Glomerular visceral epithelial cell (primary cell): ENCODE measurements at regions not wholly inside any gene's neighbourhood (a gene's known extent, or its start where the extent isn't known, plus 50 kb on each side); places are given as distances from the start of the nearest gene placed in this dataset.

Experiments used
- DNase-seq: peaks from one replicate; pipeline ENCODE4 v3.0.0-alpha.2; 2016; ENCODE audit errors: extremely low spot score

GRCh38 chr4:28636971-28637370, 1776.3 kb downstream of the STIM2 start:
- no peak for DNase-seq

GRCh38 chr4:28639747-28640146, 1779.1 kb downstream of the STIM2 start:
- no peak for DNase-seq

GRCh38 chr4:28654618-28655017, 1794.0 kb downstream of the STIM2 start:
- no peak for DNase-seq

- DNase-seq: no peak
These were observed 1804.7 kb downstream of the STIM2 start for GRCh38 chr4:28665306-28665705.

GRCh38 chr4:28675582-28675981, 1814.9 kb downstream of the STIM2 start:
- no peak for DNase-seq

- DNase-seq: no peak
These were observed 1817.2 kb downstream of the STIM2 start for GRCh38 chr4:28677808-28678207.

GRCh38 chr4:28682847-28683246, 1822.2 kb downstream of the STIM2 start:
- no peak for DNase-seq

- DNase-seq: peak; percentile 5
These were observed 1826.0 kb downstream of the STIM2 start for GRCh38 chr4:28686618-28687017.

- DNase-seq: no peak
These were observed 1830.2 kb downstream of the STIM2 start for GRCh38 chr4:28690890-28691289.

- no peak for DNase-seq
These were observed 1841.9 kb downstream of the STIM2 start for GRCh38 chr4:28702571-28702970.

- no peak for DNase-seq
These were observed 1849.2 kb downstream of the STIM2 start for GRCh38 chr4:28709891-28710290.

- no peak for DNase-seq
These were observed 1862.7 kb downstream of the STIM2 start for GRCh38 chr4:28723371-28723770.

GRCh38 chr4:28724239-28724638, 1863.6 kb downstream of the STIM2 start:
- DNase-seq: no peak

GRCh38 chr4:28730304-28730703, 1869.7 kb downstream of the STIM2 start:
- no peak for DNase-seq

GRCh38 chr4:28744066-28744465, 1883.4 kb downstream of the STIM2 start:
- no peak for DNase-seq

- DNase-seq: no peak
These were observed 1893.7 kb downstream of the STIM2 start for GRCh38 chr4:28754376-28754775.

- no peak for DNase-seq
These were observed 1894.4 kb downstream of the STIM2 start for GRCh38 chr4:28755081-28755480.

- no peak for DNase-seq
These were observed 1898.4 kb downstream of the STIM2 start for GRCh38 chr4:28759064-28759463.

GRCh38 chr4:28760003-28760402, 1899.4 kb downstream of the STIM2 start:
- no peak for DNase-seq

- DNase-seq: peak; percentile 61
These were observed 1911.4 kb downstream of the STIM2 start for GRCh38 chr4:28772066-28772465.

GRCh38 chr4:28772788-28773187, 1912.1 kb downstream of the STIM2 start:
- DNase-seq: no peak

GRCh38 chr4:28774344-28774743, 1913.7 kb downstream of the STIM2 start:
- no peak for DNase-seq

- DNase-seq: no peak
These were observed 1915.4 kb downstream of the STIM2 start for GRCh38 chr4:28776004-28776403.

GRCh38 chr4:28784188-28784587, 1923.5 kb downstream of the STIM2 start:
- DNase-seq: no peak

GRCh38 chr4:28787947-28788346, 1927.3 kb downstream of the STIM2 start:
- no peak for DNase-seq
